Keratinocyte (primary cell): ENCODE measurements at regions not wholly inside any gene's neighbourhood (a gene's known extent, or its start where the extent isn't known, plus 50 kb on each side); places are given as distances from the start of the nearest gene placed in this dataset.
"Not testable (repeated sequence)": the region's sequence is repeated elsewhere in the genome, so short reads cannot be mapped to it uniquely, and the experiment has no call there.

ENCODE experiments used
- DNase-seq: peaks from one replicate; pipeline ENCODE4 v3.0.0-alpha.2; 2011; ENCODE audit warnings: low read depth, missing footprints, low spot score
- FAIRE-seq: peaks from 2 replicates; lab custom pipeline; 2011; peaks lifted over from hg19 to GRCh38; lab: Jason Lieb, UNC
- H2AFZ ChIP-seq: 2 replicates; pipeline ENCODE4 v1.6.0; 2012; ENCODE audit warnings: low read length, control low read depth, inconsistent platforms; ENCODE audit not compliant: control insufficient read depth
- H3K27ac ChIP-seq: 2 replicates; pipeline ENCODE4 v1.5.1; 2011; ENCODE audit warnings: low read length; ENCODE audit not compliant: control insufficient read depth, insufficient read depth
- H3K27me3 ChIP-seq: 3 replicates; pipeline ENCODE4 v1.6.0; 2011; ENCODE audit warnings: low read length; ENCODE audit not compliant: control insufficient read depth, insufficient read depth; ENCODE audit errors: extremely low read depth
- H3K36me3 ChIP-seq, 2 experiments: 2 replicates in 1 of 2; 3 replicates in 1 of 2; pipeline ENCODE4 v1.5.1; 2011; ENCODE audit warnings: low read length in 2 of 2, mild to moderate bottlenecking in 1 of 2; ENCODE audit not compliant: control insufficient read depth in 2 of 2, insufficient read depth in 2 of 2; ENCODE audit errors: extremely low read depth in 1 of 2
- H3K4me1 ChIP-seq: 3 replicates; pipeline ENCODE4 v1.5.1; 2011; ENCODE audit warnings: low read length; ENCODE audit not compliant: control insufficient read depth, insufficient read depth; ENCODE audit errors: extremely low read depth
- H3K4me2 ChIP-seq: 3 replicates; pipeline ENCODE4 v1.6.0; 2011; ENCODE audit warnings: low read depth, low read length; ENCODE audit not compliant: control insufficient read depth, insufficient read depth; ENCODE audit errors: extremely low read depth
- H3K4me3 ChIP-seq, 3 experiments: fragments of 200-600 bp in 1 of 3; sonication (generic) in 1 of 3; 2 replicates in 2 of 3; 3 replicates in 1 of 3; pipeline ENCODE4 v1.5.1; 2011 to 2016; ENCODE audit warnings: low read length in 3 of 3, mild to moderate bottlenecking in 3 of 3, control low read depth in 2 of 3, inconsistent platforms in 1 of 3, low read depth in 1 of 3, mixed read lengths in 1 of 3, mixed run types in 1 of 3, moderate library complexity in 1 of 3; ENCODE audit not compliant: control insufficient read depth in 2 of 3, insufficient read depth in 2 of 3; ENCODE audit errors: extremely low read depth in 1 of 3
- H3K79me2 ChIP-seq: 2 replicates; pipeline ENCODE4 v1.6.0; 2012; ENCODE audit warnings: low read length; ENCODE audit not compliant: control insufficient read depth, insufficient read depth
- H3K9ac ChIP-seq: 3 replicates; pipeline ENCODE4 v1.6.0; 2011; ENCODE audit warnings: low read length; ENCODE audit not compliant: control insufficient read depth, insufficient read depth; ENCODE audit errors: extremely low read depth
- H3K9me1 ChIP-seq: 3 replicates; pipeline ENCODE4 v1.6.0; 2011; ENCODE audit warnings: low read length; ENCODE audit not compliant: control insufficient read depth, insufficient read depth; ENCODE audit errors: extremely low read depth
- H3K9me3 ChIP-seq: 2 replicates; pipeline ENCODE4 v1.5.1; 2012; ENCODE audit warnings: low read depth, low read length; ENCODE audit not compliant: control insufficient read depth
- H4K20me1 ChIP-seq: 3 replicates; pipeline ENCODE4 v1.6.0; 2011; ENCODE audit warnings: low read length; ENCODE audit not compliant: control insufficient read depth, insufficient read depth; ENCODE audit errors: extremely low read depth
- EZH2 ChIP-seq: IDR thresholded peaks from one replicate; pipeline ENCODE4 v1.6.1; 2012; ENCODE audit warnings: inconsistent platforms, mild to moderate bottlenecking, low read length, moderate library complexity
- dilution Hi-C: fragments of 300-500 bp; cut with MboI; formaldehyde crosslinking; loops from one replicate; pipeline ENCODE4 v1.7.0; 2020; ENCODE audit warnings: low sequenced_read_pairs; ENCODE audit not compliant: extremely low pct_ligation_motif_present
- TF ChIP-seq, protein P1 (sequence below), 3 experiments: IDR thresholded peaks in 1 of 3; conservative IDR thresholded peaks in 1 of 3; optimal IDR thresholded peaks in 1 of 3; 2 replicates in 2 of 3; 3 replicates in 1 of 3; pipeline versions ENCODE3 to v1.5.1; 2011; ENCODE audit warnings: low read length in 3 of 3, mild to moderate bottlenecking in 3 of 3, moderate library complexity in 2 of 3, control low read depth in 1 of 3, inconsistent platforms in 1 of 3; ENCODE audit not compliant: insufficient read depth in 2 of 3; ENCODE audit errors: extremely low read depth in 1 of 3

DNA sequence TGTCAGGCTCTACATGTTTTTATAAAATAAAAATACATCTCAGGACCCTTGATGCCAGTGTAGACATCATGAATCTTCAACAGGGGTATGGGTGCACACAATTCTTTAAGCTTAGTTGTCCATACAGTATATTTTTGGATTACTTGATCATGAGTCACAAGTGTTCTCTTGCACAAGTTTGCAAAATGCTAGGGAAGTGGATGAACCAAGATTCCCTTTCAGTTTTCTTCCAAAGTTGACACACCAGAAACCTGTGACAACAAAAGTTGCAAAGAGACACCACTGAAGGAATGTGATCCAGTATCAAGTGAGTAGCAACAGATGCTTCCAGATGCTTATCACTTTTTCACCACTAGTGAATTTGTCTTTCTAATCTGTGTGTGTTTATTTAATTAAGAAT is 1021.2 kb downstream of the PCDH7 start:
- no peak overlapping the region for H3K9ac ChIP-seq
- H3K4me2 ChIP-seq, result no peak overlapping the region
- H2AFZ ChIP-seq, result no peak overlapping the region
- no peaks in the 10 kb centered on the region for H4K20me1 ChIP-seq
- no peak overlapping the region for H3K27ac ChIP-seq
- dilution Hi-C loops, result no loop called here
- no peaks in the 10 kb centered on the region for H3K27me3 ChIP-seq
- H3K79me2 ChIP-seq, result no peaks in the 10 kb centered on the region
- no peaks in the 10 kb centered on the region for H3K36me3 ChIP-seq
- no peaks in the 10 kb centered on the region for H3K4me1 ChIP-seq
- no peaks in the 10 kb centered on the region for H3K9me3 ChIP-seq
- no peak overlapping the region for H3K4me3 ChIP-seq
- FAIRE-seq, result no peak
- TF ChIP-seq, protein P1, sequence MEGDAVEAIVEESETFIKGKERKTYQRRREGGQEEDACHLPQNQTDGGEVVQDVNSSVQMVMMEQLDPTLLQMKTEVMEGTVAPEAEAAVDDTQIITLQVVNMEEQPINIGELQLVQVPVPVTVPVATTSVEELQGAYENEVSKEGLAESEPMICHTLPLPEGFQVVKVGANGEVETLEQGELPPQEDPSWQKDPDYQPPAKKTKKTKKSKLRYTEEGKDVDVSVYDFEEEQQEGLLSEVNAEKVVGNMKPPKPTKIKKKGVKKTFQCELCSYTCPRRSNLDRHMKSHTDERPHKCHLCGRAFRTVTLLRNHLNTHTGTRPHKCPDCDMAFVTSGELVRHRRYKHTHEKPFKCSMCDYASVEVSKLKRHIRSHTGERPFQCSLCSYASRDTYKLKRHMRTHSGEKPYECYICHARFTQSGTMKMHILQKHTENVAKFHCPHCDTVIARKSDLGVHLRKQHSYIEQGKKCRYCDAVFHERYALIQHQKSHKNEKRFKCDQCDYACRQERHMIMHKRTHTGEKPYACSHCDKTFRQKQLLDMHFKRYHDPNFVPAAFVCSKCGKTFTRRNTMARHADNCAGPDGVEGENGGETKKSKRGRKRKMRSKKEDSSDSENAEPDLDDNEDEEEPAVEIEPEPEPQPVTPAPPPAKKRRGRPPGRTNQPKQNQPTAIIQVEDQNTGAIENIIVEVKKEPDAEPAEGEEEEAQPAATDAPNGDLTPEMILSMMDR (optimal IDR thresholded peaks at IDR 0.05 in 1 of 3, IDR thresholded peaks at IDR 0.05 in 1 of 3, conservative IDR thresholded peaks at IDR 0.05 in 1 of 3; ENCODE audit: extremely low read depth in 1 of 3, insufficient read depth in 2 of 3, low read length in 3 of 3), result no peak
- no peak for TF ChIP-seq EZH2
- no peaks in the 10 kb centered on the region for H3K9me1 ChIP-seq
- DNase-seq, result no peak

DNA sequence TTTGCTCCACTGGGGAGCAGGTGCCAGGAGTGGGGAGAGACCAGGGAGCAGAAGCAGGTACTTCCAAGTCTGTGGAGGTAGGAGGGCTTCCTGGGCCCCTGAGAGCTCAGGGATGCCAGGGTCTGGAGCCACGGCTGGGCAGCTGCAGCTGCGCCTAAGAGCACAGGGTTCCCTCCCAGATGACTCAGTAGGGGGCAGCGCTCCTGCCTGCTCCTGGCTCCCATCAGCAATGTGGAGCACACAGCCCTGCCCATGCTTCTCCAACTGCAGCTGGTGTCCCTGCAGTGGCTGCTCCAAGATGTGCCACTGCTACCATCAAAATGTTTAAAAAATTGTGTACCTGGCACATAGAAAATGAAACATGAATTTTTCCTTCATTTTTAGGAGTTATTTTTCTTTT is 1028.2 kb downstream of the PCDH7 start:
- dilution Hi-C loops, result no loop called here

DNA sequence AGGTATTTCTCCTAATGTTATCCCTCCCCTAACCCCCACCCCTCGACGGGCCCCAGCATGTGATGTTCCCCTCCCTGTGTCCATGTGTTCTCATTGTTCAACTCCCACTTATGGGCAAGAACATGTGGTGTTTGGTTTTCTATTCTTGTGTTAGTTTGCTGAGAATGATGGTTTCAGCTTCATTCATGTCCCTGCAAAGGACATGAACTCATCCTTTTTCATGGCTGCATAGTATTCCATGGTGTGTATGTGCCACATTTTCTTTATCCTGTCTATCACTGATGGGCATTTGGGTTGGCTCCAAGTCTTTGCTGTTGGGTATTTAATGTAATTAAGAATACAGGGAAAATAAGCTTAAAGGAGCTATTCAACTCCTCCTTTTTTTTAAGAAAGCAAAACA is 1030.4 kb downstream of the PCDH7 start:
- H3K4me3 ChIP-seq, H3K9me3 ChIP-seq, H3K4me1 ChIP-seq, H3K79me2 ChIP-seq, DNase-seq, dilution Hi-C loops, H3K9me1 ChIP-seq, H3K4me2 ChIP-seq, FAIRE-seq, H3K27me3 ChIP-seq, H4K20me1 ChIP-seq, H3K9ac ChIP-seq, H3K36me3 ChIP-seq, H2AFZ ChIP-seq, H3K27ac ChIP-seq: not testable (repeated sequence)

More for the DNA sequence above, 1028.2 kb downstream of the PCDH7 start:
- FAIRE-seq, result no peak
- Histone ChIP-seq H3K9ac (no peak overlapping the region), H3K36me3 (no peaks in the 10 kb centered on the region), H3K27ac (no peak overlapping the region), H3K79me2 (no peaks in the 10 kb centered on the region), H2AFZ (no peak overlapping the region), H3K4me1 (no peaks in the 10 kb centered on the region), H4K20me1 (no peaks in the 10 kb centered on the region), H3K27me3 (no peaks in the 10 kb centered on the region), H3K9me3 (no peaks in the 10 kb centered on the region), H3K9me1 (no peaks in the 10 kb centered on the region), H3K4me3 (no peak overlapping the region), H3K4me2 (no peak overlapping the region)
- no peak for TF ChIP-seq EZH2
- TF ChIP-seq, protein P1 (optimal IDR thresholded peaks at IDR 0.05 in 1 of 3, IDR thresholded peaks at IDR 0.05 in 1 of 3, conservative IDR thresholded peaks at IDR 0.05 in 1 of 3; ENCODE audit: extremely low read depth in 1 of 3, insufficient read depth in 2 of 3, low read length in 3 of 3), result no peak
- DNase-seq, result no peak
